ENCODE measurements at regions not wholly inside any gene's neighbourhood (a gene's known extent, or its start where the extent isn't known, plus 50 kb on each side); places are given as distances from the start of the nearest gene placed in this dataset.
"Not testable (repeated sequence)": the region's sequence is repeated elsewhere in the genome, so short reads cannot be mapped to it uniquely, and the experiment has no call there.

DNA sequence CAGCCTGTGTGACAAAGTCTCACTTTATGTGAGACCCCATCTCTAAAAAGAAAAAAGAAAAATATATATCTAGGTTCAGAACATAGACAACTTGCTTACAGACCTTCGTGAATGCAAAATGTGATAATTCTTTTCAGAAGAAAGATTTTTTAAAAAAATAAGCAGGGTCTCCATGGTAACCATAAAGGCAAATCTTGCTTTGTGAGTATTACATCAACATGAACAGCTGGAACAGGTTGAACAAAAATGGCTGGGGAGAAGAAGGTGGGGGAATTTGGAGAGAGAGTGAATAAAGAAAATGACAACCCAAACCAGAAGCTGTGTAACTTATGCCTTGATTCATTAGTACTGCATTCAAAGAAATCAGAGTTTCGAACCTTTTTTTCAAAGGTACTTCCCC is 125.2 kb upstream of the RAP2B start:
- no peak for DNase-seq

DNA sequence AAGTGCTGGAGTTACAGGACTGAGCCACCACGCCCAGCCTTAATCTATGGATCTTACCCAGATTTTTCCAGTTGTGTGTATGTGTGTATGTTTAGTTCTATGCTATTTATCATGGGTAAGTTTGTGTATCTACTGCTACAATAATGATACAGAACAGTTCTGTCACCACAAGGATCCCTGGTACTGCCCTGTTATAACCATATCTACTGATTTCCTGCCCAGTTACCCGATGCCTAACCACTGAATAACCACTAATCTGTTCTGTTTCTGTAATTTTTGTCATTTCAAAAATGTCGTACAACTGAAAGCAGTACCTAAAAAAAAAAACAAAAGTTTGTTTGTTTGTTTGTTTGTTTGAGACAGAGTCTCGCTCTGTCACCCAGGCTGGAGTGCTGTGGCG is 123.7 kb upstream of the RAP2B start:
- DNase-seq, result no peak

DNA sequence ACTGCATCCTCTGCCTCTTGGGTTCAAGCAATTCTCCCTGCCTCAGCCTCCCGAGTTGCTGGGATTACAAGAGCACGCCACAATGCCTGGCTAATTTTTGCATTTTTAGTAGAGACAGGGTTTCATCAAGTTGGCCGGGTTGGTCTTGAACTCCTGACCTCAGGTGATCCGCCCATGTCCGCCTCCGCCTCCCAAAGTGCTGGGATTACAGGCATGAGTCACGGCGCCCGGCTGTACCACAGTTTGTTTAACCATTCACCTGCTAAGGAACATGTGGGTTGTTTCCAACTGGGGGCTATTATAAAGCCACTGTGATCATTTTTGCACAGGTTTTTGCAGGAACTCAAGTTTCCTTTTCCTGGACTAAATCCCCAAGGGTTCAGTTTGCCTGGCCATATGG is 123.2 kb upstream of the RAP2B start:
- DNase-seq, result no peak

DNA sequence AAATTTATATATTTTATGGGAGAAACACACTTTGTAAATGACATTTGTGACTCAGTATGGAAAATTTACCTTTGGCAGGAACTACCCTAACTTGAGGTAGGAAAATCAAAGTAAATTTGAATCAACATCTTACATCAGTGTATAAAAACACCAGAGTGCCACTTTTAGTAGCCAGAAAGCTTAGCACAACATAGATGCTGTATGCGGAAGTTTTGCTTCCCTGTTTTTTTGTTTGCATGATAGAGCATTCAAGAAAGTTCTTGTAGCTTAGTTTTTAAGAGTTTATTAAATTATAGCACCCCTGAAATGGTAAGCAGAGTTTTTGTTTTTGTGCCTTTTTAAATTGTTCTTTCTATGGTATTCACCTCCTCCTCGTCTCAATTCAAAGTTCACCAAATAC is 120.8 kb upstream of the RAP2B start:
- DNase-seq, result no peak

DNA sequence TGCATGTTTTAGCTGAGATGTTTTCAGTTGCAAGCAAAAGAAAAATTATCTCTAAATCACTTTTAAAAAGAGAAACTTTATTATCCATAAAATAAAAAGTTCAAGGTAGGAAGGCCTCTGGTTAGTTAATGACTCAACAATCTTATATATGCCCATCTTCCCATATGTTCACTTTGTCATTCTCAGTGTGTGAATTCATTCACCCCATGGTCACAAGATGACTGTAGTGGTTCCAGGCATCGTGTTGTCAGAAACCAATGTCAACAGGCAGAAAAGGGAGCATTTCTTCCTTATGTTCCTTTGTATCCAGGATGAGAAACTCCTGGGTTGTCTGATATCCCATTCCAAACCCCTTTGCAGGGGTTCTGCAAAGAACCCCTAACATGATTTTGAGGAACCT is 119.9 kb upstream of the RAP2B start:
- DNase-seq, result no peak

DNA sequence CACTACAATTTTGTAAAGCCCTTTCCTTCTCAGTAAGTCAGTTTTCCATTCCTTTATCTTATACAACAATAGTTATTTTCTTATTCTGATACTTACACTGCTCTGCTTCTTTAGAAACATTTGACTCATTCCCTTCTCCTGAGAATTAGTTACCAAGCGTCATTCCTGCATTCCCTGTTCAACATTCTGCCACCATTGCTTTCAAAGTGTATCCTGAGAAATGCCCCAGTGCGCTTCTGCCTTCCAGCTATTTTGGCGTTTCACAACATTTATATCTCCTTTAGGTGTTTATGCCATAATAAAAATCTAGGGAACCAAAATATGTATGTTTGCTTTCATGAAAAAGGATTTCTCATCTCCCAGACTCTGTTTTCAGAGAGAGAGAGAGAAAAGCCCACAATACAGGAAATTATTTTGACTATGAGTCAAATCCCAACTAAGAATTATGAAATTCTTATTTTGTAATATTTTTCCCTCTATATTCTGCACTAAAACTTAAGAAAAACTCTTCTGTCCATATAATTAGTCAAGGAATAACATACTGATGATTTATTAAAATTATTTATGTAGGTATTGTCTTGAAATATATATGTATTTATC is 118.2 kb upstream of the RAP2B start:
- no peak for DNase-seq

DNA sequence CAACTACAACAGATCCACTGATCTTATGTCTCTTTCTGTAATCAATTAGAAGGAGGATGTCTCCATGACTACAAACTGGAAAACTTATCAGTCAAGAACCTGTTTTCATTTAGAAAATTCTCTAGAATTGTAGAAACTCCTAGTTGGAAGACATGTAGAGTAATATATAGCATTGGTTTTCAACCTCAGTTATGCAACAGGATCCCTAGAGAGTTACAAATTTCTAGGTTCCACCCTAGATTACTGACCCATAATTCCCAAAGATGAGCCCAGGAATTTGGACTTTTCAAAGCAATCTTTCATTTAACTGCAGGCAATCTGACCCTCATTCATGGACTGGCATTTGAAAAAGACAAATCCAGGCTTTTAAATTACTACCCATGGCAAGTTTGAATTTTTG is 116.9 kb upstream of the RAP2B start:
- no peak for DNase-seq

DNA sequence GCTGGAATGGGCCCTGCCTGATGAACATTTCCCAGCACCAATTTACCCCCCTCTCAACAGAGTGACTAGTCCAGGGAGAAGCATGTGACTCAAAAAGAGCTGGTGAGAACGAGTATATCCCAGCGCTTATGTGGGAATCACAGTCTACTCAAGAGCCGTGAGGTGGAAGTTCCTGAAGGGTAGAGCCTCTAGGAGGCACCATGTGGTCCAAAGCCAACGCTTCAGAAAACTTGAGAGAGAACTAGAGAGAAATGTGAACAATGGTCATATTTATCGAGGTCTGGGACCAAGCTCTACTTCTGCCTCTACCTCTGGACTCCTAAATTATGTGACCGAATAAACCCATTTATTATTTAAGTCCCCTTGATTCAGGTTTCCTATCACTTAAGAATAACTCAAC is 111.0 kb upstream of the RAP2B start:
- no peak for DNase-seq

DNA sequence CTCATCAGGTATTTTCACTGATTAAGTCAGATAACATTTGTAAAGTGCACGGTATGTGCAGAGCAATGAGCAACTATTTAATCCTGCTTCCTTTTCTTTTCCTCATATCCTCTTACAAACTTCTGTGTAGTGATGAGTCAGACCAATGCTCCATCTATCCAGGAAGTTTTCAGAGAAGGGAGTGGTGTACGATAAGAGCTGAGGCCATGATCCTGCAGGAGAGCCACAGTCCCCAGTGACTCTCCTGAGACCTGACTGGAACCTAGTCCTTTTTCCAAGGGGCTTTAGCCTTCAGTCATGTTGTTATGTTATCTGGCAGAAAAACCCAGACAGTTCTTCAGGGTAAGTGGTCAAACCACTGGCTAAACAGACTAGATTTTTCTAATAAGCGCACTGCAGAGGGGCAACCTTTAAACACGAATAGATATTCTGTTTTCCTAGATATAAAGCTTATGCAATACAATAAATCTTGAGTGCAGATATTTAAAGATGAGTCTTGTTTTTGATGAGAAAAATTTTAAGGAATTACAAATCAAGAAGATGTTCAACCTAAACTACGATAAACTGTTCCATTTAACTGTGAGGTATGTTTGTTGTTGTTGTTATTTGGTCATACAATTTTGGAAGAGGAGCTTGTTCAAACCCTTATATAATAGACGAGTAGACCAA is 110.5 kb upstream of the RAP2B start:
- DNase-seq, result no peak

DNA sequence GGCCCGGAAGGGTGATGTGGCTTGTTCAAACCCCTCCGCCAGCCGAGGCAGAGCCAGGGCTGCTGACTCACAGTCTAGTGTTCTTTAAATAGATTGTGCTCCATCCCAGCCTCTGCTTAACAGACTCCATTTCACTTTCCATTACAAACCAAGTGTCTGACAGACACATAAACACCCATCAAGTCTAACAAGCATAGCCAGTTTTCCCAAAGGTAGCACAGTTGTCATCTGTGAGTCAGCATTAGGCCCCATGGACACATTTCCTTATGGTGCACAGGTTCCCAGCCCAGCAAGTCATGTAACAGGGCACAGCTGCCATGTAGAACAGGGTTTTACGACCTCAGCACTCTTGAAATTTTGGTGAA is 109.9 kb upstream of the RAP2B start:
- no peak for DNase-seq

DNA sequence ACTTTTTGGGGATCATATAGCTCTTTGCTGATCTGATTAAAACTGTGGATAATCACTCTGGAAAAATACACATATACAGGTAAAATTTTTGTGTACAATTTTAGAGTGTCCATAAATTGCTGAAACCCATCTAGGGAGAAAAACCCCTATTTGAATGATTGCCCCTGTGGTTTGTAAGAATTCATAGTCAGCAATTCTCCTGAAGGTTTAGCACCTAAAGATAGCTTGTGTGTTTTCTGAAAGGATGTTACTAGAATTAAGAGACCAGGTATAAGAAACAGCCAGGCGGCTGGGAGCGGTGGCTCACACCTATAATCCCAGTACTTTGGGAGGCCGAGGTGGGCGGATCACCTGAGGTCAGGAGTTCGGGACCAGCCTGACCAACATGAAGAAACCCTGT is 106.8 kb upstream of the RAP2B start:
- no peak for DNase-seq

DNA sequence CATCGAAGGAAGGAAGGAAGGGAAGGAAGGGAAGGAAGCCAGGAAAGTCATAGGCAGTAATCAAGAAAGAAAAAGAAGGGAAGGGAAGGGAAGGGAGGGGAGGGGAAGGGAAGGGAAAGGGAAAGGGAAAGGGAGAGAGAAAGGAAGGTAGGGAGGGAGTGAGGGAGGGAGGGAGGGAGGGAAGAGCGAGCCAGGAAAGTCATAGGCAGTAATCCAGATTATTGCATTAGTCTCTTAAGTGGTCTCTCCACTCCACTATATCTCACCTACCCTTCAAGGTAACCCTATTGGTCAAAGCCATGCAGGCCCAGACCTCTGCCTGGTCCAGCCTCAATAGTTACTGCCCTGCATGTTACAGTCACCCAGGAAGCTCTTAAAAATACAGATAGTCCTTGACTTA is 106.2 kb upstream of the RAP2B start:
- no peak for DNase-seq

DNA sequence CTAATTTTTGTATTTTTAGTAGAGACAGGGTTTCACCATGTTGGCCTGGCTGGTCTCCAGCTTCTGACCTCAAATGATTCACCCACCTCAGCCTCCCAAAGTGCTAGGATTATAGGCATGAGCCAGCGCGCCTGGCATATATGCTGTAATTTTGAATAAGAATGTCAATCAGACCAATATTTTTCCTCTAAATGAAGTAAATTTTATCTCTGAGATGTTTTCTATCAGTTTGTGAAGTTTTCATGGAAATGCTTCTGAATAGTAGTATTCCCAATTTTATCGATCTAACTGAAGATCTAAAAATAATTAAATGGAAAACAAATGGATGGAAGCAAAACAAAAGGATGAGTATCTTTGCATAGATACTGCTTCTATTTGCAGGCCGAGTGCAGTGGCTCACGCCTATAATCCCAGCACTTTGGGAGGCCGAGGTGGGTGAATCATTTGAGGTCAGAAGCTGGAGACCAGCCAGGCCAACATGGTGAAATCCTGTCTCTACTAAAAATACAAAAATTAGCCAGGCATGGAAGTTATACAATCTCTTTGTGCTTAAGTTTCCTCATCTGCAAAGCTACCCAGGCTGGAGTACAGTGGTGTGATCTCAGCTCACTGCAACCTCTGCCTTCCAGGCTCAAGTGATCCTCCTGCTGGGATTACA is 103.9 kb upstream of the RAP2B start:
- DNase-seq, result not testable (repeated sequence)

DNA sequence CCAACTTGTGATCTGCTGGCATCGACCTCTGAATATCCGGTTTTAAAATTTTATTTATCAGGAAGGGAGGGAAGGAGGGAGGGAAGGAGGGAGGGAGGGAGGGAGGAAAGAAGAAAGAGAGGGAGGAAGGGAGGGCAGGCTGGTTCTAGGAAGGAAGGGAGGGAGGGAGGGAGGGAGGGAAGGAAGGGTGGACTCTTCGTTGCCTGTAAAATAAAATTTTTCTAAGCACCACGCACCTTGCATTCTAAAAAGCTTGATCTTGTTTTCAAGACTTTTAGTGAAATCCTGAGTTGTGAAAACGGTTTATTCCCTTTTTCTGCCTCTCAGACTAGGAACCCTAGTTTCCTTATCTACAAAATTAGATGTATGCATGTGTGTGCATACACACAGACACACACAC is 101.7 kb upstream of the RAP2B start:
- DNase-seq, result no peak

DNA sequence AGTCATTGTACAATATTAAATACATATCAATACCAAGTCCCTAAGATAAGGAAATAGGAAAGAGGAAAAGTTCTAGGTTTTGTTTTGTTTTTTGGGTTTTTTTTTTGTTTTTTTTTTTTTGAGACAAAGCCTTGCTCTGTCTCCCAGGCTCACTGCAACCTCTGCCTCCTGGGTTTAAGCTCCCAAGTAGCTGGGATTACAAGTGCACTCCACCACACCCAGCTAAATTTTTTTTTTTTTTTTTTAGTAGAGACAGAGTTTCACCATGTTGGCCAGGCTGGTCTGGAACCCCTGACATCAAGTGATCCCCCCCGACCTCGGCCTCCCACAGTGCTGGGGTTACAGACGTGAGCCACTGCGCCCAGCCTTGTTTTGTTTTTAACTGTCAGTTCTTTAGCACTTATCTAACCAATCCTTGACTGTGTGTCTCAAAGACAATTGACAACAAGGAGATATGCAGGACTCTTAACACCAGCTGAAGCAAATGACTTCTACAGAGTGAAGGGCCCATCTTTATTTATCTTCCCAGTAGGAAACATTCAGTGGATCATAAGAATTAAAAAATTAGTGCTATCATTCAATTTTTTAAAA is 100.0 kb upstream of the RAP2B start:
- no peak for DNase-seq

DNA sequence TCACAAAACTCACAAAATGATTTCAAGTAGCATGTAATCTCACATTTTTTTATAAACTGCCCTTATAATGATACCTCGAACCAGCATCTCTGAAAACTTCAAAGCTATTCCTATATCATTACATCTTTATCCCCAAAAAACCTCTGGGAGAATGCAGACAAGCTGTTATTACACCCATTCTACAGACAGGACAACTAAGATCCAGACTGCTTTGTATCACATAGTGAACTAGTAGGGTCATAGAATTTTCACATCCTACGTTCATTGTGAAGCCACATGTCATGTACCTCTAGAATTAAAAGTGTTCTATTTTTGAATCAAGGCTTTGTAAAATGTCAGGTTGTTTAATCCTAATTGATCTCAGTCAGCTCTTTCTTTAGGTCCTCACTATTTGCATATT is 98.7 kb upstream of the RAP2B start:
- DNase-seq, result no peak

DNA sequence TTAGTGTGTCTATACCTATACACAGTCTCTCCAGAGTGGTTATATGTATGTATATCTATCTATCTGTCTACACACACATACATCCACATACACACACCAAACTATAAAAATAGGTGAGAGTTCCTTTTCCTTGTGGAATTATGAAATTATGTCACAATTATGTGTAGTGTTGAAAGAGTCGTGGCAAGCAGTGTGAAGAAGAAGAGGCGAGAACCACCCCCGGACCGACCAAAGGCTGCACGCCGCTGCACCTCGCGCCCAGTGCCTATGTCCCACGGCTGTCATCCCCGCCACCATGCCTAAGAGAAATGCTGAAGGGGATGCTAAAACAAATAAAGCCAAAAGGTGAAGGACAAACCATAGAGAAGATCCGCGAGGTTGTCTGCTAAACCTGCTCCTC is 95.0 kb upstream of the RAP2B start:
- DNase-seq, result no peak

DNA sequence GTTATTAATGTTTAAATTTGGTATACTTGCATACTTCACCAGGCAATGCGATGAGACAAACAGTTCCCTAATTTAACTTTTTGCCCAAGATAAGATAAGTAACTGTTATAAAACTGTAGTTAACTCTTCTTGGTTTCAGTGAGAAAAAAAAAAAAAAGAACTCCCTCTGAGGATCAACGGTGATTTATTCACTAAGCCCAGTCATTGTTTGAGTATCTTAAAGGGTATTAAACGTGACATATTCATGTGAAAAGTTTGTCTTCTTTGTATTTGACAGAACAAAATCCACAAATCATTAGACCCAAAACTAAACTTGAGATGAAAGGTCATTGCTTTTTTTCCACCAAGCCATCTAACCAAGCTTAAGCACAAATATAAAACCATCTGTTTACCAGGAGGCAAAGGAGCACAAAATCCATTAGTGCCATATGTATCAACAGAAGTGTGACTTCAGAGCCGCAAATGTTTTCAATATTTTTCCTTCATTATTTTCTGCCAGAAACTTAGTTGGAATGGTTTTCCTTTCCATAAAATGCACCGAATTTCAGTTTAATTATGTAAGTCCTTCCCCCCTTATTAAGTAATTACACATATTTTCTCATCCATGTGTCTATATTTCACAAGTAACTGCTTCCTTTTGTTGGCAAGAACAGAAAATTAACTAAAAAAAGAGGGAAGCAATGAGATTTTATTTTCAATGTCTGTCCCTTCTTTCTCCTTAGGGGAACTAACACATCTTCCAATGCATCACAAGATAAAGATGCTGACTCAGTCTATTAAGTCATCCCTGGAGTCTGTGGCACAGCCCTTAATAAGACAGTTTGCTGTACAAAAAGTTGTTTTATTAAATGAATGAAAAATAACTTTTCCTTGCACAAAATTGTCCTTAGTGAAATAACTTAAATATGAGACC is 92.2 kb upstream of the RAP2B start:
- no peak for DNase-seq

DNA sequence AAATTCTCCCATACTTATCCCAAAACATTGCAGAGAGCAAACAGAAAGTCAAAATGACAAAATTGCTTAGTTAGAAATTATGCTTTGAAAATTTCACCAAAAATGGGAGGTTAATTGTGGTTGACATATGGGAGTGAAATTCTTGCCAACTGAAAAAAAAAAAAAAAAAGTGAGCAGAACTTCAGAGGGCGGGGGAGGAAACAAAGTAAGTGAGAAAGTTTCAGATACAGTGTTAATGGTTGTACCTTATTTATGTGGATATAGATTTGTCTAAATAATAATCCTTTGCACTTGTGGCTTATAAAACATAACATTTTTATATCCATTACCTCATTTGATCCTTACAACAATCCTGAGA is 91.5 kb upstream of the RAP2B start:
- no peak for DNase-seq

DNA sequence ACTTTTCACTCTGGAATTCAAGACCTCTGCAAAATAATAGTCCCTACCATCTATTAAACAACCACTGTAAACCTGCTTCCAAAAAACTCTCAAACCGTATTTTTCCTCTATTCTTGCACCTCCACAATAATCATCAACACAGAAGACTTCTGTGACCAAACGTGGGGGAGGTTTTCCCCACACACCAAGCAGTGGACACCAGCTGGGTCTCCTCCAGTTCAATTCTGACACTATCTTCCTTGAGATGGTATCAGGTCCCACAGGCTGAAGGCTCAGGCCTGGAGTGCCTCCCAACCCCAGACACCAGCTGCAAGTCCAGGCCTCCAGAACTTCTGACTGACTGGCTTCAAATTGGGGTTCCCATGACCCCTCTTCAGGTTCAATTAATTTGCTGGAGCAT is 89.6 kb upstream of the RAP2B start:
- no peak for DNase-seq

DNA sequence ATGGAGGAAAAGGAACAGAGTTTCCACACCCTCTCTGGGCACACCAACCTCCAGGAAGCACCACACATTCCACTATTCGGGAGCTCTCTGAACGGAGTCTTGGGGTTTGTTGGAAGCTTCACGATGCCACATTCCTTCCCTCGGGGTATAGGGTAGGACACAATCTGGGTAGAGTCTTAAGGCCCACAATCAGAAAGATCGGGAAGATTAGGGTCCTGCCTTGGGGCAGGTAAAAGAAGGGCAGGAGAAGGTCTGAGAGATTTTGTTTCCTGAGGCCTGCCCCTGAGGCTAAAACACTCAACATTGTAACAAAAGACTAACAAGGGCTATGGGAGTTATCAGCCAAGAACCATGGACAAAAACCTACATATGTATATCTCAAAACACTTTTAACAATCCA is 89.2 kb upstream of the RAP2B start:
- DNase-seq, result no peak

DNA sequence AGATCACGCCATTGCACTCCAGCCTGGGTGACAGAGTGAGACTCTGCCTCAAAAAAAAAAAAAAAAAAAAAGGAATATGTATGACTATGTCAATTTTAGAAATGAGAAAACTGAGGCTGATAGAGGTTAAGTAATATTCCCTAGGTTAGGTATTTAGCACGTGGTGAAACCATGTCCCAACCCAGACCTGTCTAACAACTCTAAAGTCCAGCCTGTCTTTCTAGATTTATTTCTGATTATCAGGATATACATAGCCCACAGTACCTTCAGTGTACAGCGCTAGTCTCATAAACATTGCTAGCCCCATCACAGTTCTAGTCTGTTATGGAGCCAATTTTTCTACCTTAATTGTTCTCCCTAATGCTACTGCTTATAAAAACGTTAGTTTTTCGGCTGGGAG is 88.4 kb upstream of the RAP2B start:
- DNase-seq, result no peak

DNA sequence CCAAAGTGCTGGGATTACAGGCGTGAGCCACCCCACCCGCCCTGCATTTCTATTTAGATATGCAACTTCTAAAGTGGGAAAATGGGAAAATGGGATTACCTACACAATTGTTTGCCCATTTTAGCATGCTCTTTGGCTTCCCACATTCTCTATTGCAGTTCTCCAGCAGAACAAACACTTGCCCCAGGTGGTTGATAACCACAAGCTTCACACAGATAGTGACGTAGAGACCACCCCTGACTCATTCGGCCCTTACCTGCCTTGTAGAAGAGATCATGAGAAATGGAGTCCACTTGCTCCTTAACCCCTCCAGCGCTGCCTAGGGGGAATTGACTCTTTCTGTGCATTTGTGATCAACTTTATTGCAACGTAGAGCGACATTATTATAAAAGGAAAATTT is 83.2 kb upstream of the RAP2B start:
- no peak for DNase-seq

DNA sequence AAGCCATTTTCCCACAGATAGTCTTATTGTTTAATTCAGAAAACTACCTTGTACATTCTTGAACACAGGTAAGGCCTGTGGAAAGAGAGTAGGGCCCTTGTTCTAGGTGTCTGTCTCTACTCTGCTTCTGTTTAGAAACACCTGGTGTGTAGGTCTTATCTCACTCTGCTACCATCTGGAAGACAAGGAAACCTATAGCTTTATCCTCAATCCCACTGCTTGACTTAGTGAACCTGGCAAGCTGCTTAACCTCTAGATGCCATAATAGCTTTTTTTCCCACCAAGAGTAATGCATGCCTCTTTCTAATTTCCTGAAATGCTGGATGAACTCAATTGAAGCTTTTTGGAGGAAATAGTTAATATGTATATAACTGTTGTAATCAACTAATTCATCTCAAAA is 82.6 kb upstream of the RAP2B start:
- no peak for DNase-seq
